IMR-90 (cell line): ENCODE measurements at regions not wholly inside any gene's neighbourhood (a gene's known extent, or its start where the extent isn't known, plus 50 kb on each side); places are given as distances from the start of the nearest gene placed in this dataset.

Experiments
- BHLHE40 ChIP-seq: fragments of 150-350 bp; IDR thresholded peaks from 2 replicates; pipeline ENCODE4 v1.6.1; 2016; ENCODE audit warnings: mild to moderate bottlenecking, low read depth, low read length
- CEBPB ChIP-seq: IDR thresholded peaks from 2 replicates; pipeline ENCODE4 v1.6.1; 2012; ENCODE audit warnings: low read depth, low read length, improper control_type of control experiment
- CHD1 ChIP-seq: IDR thresholded peaks from 2 replicates; pipeline ENCODE4 v1.6.1; 2012; ENCODE audit warnings: low read depth, low read length, improper control_type of control experiment
- MAFK ChIP-seq: IDR thresholded peaks from 2 replicates; pipeline ENCODE4 v1.6.1; 2012; ENCODE audit warnings: low read depth, low read length, improper control_type of control experiment
- MAZ ChIP-seq: IDR thresholded peaks from 2 replicates; pipeline ENCODE4 v1.6.1; 2012; ENCODE audit warnings: low read depth, mild to moderate bottlenecking, low read length, improper control_type of control experiment, moderate library complexity, borderline replicate concordance
- MXI1 ChIP-seq: IDR thresholded peaks from 2 replicates; pipeline ENCODE4 v1.6.1; 2012; ENCODE audit warnings: low read depth, mild to moderate bottlenecking, low read length, moderate library complexity, borderline replicate concordance
- POLR2A ChIP-seq: IDR thresholded peaks from 2 replicates; pipeline ENCODE4 v1.6.1; 2012; ENCODE audit warnings: mild to moderate bottlenecking, low read depth, low read length
- TF ChIP-seq, protein P1 (sequence below): conservative IDR thresholded peaks from 2 replicates; pipeline ENCODE4 v1.5.1; 2012; ENCODE audit warnings: mild to moderate bottlenecking, low read depth, low read length, improper control_type of control experiment

GRCh38 chr6:81353262-81353661, 399.2 kb downstream of the TENT5A start:
- TF ChIP-seq MXI1 (no peak), POLR2A (no peak), MAFK (no peak), BHLHE40 (no peak), CHD1 (no peak), CEBPB (no peak), MAZ (no peak)
- TF ChIP-seq, protein P1, sequence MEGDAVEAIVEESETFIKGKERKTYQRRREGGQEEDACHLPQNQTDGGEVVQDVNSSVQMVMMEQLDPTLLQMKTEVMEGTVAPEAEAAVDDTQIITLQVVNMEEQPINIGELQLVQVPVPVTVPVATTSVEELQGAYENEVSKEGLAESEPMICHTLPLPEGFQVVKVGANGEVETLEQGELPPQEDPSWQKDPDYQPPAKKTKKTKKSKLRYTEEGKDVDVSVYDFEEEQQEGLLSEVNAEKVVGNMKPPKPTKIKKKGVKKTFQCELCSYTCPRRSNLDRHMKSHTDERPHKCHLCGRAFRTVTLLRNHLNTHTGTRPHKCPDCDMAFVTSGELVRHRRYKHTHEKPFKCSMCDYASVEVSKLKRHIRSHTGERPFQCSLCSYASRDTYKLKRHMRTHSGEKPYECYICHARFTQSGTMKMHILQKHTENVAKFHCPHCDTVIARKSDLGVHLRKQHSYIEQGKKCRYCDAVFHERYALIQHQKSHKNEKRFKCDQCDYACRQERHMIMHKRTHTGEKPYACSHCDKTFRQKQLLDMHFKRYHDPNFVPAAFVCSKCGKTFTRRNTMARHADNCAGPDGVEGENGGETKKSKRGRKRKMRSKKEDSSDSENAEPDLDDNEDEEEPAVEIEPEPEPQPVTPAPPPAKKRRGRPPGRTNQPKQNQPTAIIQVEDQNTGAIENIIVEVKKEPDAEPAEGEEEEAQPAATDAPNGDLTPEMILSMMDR: no peak
